HEK293 (cell line): ENCODE measurements at regions not wholly inside any gene's neighbourhood (a gene's known extent, or its start where the extent isn't known, plus 50 kb on each side); places are given as distances from the start of the nearest gene placed in this dataset.

Experiments used
- CTCF ChIA-PET: fragments of 350-600 bp; formaldehyde crosslinking; extraction: SDS; loops from one replicate; lab custom pipeline; 2021; ENCODE audit warnings: antibody characterized with exemption; lab: Yijun Ruan, JAX
- POLR2A ChIA-PET: fragments of 300-600 bp; formaldehyde crosslinking; extraction: SDS; loops from one replicate; lab custom pipeline; 2020; ENCODE audit warnings: antibody characterized with exemption, inconsistent platforms; lab: Yijun Ruan, JAX
- H3K27ac ChIP-seq: fragments of 200-500 bp; sonication (Bioruptor generic); 2 replicates; pipeline ENCODE4 v1.5.1; 2014; ENCODE audit warnings: low read depth, low read length, control low read depth, inconsistent platforms; ENCODE audit errors: extremely low read depth
- H3K36me3 ChIP-seq, 2 experiments: fragments of 200-500 bp in 1 of 2; sonication (Bioruptor generic) in 1 of 2; 1 replicate in 1 of 2; 2 replicates in 1 of 2; pipeline ENCODE4 v1.5.1; 2014 to 2017; ENCODE audit warnings: inconsistent platforms in 2 of 2, low read length in 2 of 2; ENCODE audit not compliant: control insufficient read depth in 2 of 2, insufficient read depth in 1 of 2
- H3K4me1 ChIP-seq: fragments of 200-500 bp; sonication (Bioruptor generic); 2 replicates; pipeline ENCODE4 v1.5.1; 2014; ENCODE audit warnings: mild to moderate bottlenecking, low read length, inconsistent platforms; ENCODE audit not compliant: control insufficient read depth, insufficient read depth
- H3K4me3 ChIP-seq: 2 replicates; pipeline ENCODE4 v1.5.1; 2011; ENCODE audit warnings: low read depth, mild to moderate bottlenecking, control low read depth, low read length, moderate library complexity
- H3K9me3 ChIP-seq: fragments of 200-500 bp; sonication (Bioruptor generic); 2 replicates; pipeline ENCODE4 v1.5.1; 2014; ENCODE audit warnings: low read depth, low read length, inconsistent platforms; ENCODE audit not compliant: control insufficient read depth, insufficient read depth
- BCL6B ChIP-seq: fragments of 450-650 bp; formaldehyde crosslinking; IDR thresholded peaks from 2 replicates; pipeline ENCODE4 v1.5.1; 2017; ENCODE audit warnings: missing biosample characterization, missing genetic modification characterization
- HOXA7 ChIP-seq: sonication (generic); formaldehyde crosslinking; IDR thresholded peaks from 2 replicates; pipeline ENCODE4 v1.8.1; 2022; ENCODE audit warnings: missing genetic modification reagents, borderline replicate concordance
- HOXD13 ChIP-seq: sonication (generic); formaldehyde crosslinking; IDR thresholded peaks from 2 replicates; pipeline ENCODE4 v1.8.0; 2022; ENCODE audit warnings: missing genetic modification reagents, borderline replicate concordance
- KLF10 ChIP-seq: fragments of 450-650 bp; IDR thresholded peaks from 2 replicates; pipeline ENCODE4 v1.5.1; 2018; ENCODE audit warnings: missing biosample characterization, mild to moderate bottlenecking, missing genetic modification characterization
- PRDM1 ChIP-seq: fragments of 450-650 bp; formaldehyde crosslinking; IDR thresholded peaks from 2 replicates; pipeline ENCODE4; 2016; ENCODE audit warnings: missing biosample characterization, missing genetic modification characterization
- RBAK ChIP-seq: fragments of 450-650 bp; formaldehyde crosslinking; IDR thresholded peaks from 2 replicates; pipeline ENCODE4 v1.5.1; 2016; ENCODE audit warnings: missing biosample characterization, missing genetic modification characterization
- REST ChIP-seq: fragments of 450-650 bp; formaldehyde crosslinking; IDR thresholded peaks from 2 replicates; pipeline ENCODE4 v1.5.1; 2016; ENCODE audit warnings: missing biosample characterization, missing genetic modification characterization
- SP3 ChIP-seq: fragments of 450-650 bp; formaldehyde crosslinking; IDR thresholded peaks from 2 replicates; pipeline ENCODE4 v1.5.1; 2016; ENCODE audit warnings: missing biosample characterization, missing genetic modification characterization
- ZBTB49 ChIP-seq: fragments of 450-650 bp; formaldehyde crosslinking; IDR thresholded peaks from 2 replicates; pipeline ENCODE4 v1.5.1; 2016; ENCODE audit warnings: missing biosample characterization, missing genetic modification characterization, low read depth
- ZBTB6 ChIP-seq: fragments of 450-650 bp; formaldehyde crosslinking; IDR thresholded peaks from 2 replicates; pipeline ENCODE4 v1.5.1; 2017; ENCODE audit warnings: missing biosample characterization, missing genetic modification characterization
- ZNF140 ChIP-seq: fragments of 450-650 bp; formaldehyde crosslinking; IDR thresholded peaks from 2 replicates; pipeline ENCODE4 v1.5.1; 2016; ENCODE audit warnings: missing biosample characterization, missing genetic modification characterization
- ZNF146 ChIP-seq: fragments of 450-650 bp; formaldehyde crosslinking; IDR thresholded peaks from 2 replicates; pipeline ENCODE4 v1.5.1; 2016; ENCODE audit warnings: missing biosample characterization, missing genetic modification characterization
- ZNF18 ChIP-seq: fragments of 450-650 bp; formaldehyde crosslinking; IDR thresholded peaks from 2 replicates; pipeline ENCODE4 v1.5.1; 2016; ENCODE audit warnings: missing biosample characterization, missing genetic modification characterization
- ZNF248 ChIP-seq: fragments of 450-650 bp; formaldehyde crosslinking; IDR thresholded peaks from 2 replicates; pipeline ENCODE4 v1.5.1; 2017; ENCODE audit warnings: missing biosample characterization, missing genetic modification characterization
- ZNF311 ChIP-seq: fragments of 450-650 bp; formaldehyde crosslinking; IDR thresholded peaks from 2 replicates; pipeline ENCODE4 v1.5.1; 2017; ENCODE audit warnings: missing biosample characterization, missing genetic modification characterization, borderline replicate concordance
- ZNF335 ChIP-seq: fragments of 450-650 bp; formaldehyde crosslinking; conservative IDR thresholded peaks from 2 replicates; pipeline ENCODE4 v1.5.1; 2016; ENCODE audit warnings: missing biosample characterization, missing genetic modification characterization
- ZNF37A ChIP-seq: fragments of 450-650 bp; IDR thresholded peaks from 2 replicates; pipeline ENCODE4 v1.5.1; 2018; ENCODE audit warnings: missing biosample characterization, missing genetic modification characterization
- ZNF404 ChIP-seq: fragments of 450-650 bp; formaldehyde crosslinking; IDR thresholded peaks from 2 replicates; pipeline ENCODE4 v1.5.1; 2017; ENCODE audit warnings: missing biosample characterization, missing genetic modification characterization
- ZNF558 ChIP-seq: fragments of 450-650 bp; formaldehyde crosslinking; IDR thresholded peaks from 2 replicates; pipeline ENCODE4 v1.5.1; 2016; ENCODE audit warnings: missing biosample characterization, missing genetic modification characterization
- ZNF670 ChIP-seq: fragments of 450-650 bp; formaldehyde crosslinking; IDR thresholded peaks from 2 replicates; pipeline ENCODE4 v1.5.1; 2016; ENCODE audit warnings: missing biosample characterization, missing genetic modification characterization, low read depth
- ZNF776 ChIP-seq: fragments of 450-650 bp; formaldehyde crosslinking; IDR thresholded peaks from 2 replicates; pipeline ENCODE4 v1.5.0; 2017; ENCODE audit warnings: missing biosample characterization, missing genetic modification characterization, borderline replicate concordance

- no peak for TF ChIP-seq REST
- no peak for TF ChIP-seq ZNF404 (tag by site-specific recombination)
- no peak for TF ChIP-seq ZBTB49 (tag by site-specific recombination)
- TF ChIP-seq ZNF248 (tag by site-specific recombination) = no peak
- TF ChIP-seq SP3 (tag by site-specific recombination) = no peak
- TF ChIP-seq KLF10 (tag by site-specific recombination) = no peak
These were observed 496.9 kb downstream of the TCERG1L start (continued) for GRCh38 chr10:130814610-130815009.

- Histone ChIP-seq H3K36me3 (no peaks in the 10 kb centered on the region), H3K4me3 (no peak overlapping the region), H3K4me1 (no peaks in the 10 kb centered on the region), H3K9me3 (no peaks in the 10 kb centered on the region), H3K27ac (no peak overlapping the region)
- ChIA-PET CTCF (no interaction called here), POLR2A (no interaction called here)
- TF ChIP-seq ZBTB6 (tag by site-specific recombination) (no peak), ZNF140 (tag by site-specific recombination) (no peak), ZNF146 (no peak), ZNF670 (tag by site-specific recombination) (no peak), ZBTB49 (tag by site-specific recombination) (no peak), HOXA7 (CRISPR knock-in tag) (no peak), SP3 (tag by site-specific recombination) (no peak), RBAK (tag by site-specific recombination) (no peak), PRDM1 (tag by site-specific recombination) (no peak), ZNF37A (tag by site-specific recombination) (no peak), ZNF558 (no peak), ZNF311 (tag by site-specific recombination) (no peak), HOXD13 (CRISPR knock-in tag) (no peak), ZNF18 (tag by site-specific recombination) (no peak), ZNF335 (tag by site-specific recombination) (no peak), ZNF248 (tag by site-specific recombination) (no peak), BCL6B (tag by site-specific recombination) (no peak), ZNF776 (tag by site-specific recombination) (no peak)
These were observed 495.2 kb downstream of the TCERG1L start for GRCh38 chr10:130816116-130816901.
